Uterus (tissue), 2 donors: ENCODE measurements at regions not wholly inside any gene's neighbourhood (a gene's known extent, or its start where the extent isn't known, plus 50 kb on each side); places are given as distances from the start of the nearest gene placed in this dataset.

Source experiments
- CTCF ChIP-seq, 4 experiments: fragments of 200-600 bp in 2 of 4; fragments of 450-650 bp in 2 of 4; sonication (generic) in 2 of 4; IDR thresholded peaks; one replicate each; pipeline ENCODE4 v1.5.1; 2016 to 2019; ENCODE audit warnings: antibody characterized with exemption in 4 of 4, mild to moderate bottlenecking in 2 of 4, moderate library complexity in 1 of 4
- POLR2A ChIP-seq, 2 donors: fragments of 450-650 bp; IDR thresholded peaks; one replicate each; pipeline ENCODE4 v1.6.1; 2016; ENCODE audit warnings: antibody characterized with exemption in 2 of 2, mild to moderate bottlenecking in 1 of 2, moderate library complexity in 1 of 2

GRCh38 chr20:21586682-21587081 is 72.8 kb upstream of the NKX2-2 start:
- TF ChIP-seq POLR2A (IDR thresholded peaks at IDR 0.05): no peak
- no peak for TF ChIP-seq CTCF (IDR thresholded peaks at IDR 0.05)
